CD4-positive, alpha-beta T cell treated with Interleukin-12 subunit alpha and Interleukin-12 subunit beta, for 1 hour (primary cell): ENCODE measurements at regions not wholly inside any gene's neighbourhood (a gene's known extent, or its start where the extent isn't known, plus 50 kb on each side); places are given as distances from the start of the nearest gene placed in this dataset.

Experiments
- DNase-seq: peaks from one replicate; pipeline ENCODE4 v3.0.0-alpha.2; 2020

GRCh38 chr6:148182378-148182777 lies 160.3 kb upstream of the SASH1 start:
- no peak for DNase-seq

- no peak for DNase-seq
These were observed 158.9 kb upstream of the SASH1 start for GRCh38 chr6:148183776-148184175.

GRCh38 chr6:148186916-148187315 lies 155.7 kb upstream of the SASH1 start:
- DNase-seq = no peak

GRCh38 chr6:148192310-148192709 lies 150.3 kb upstream of the SASH1 start:
- DNase-seq = no peak

GRCh38 chr6:148193063-148193680 lies 149.5 kb upstream of the SASH1 start:
- no peak for DNase-seq

DNA sequence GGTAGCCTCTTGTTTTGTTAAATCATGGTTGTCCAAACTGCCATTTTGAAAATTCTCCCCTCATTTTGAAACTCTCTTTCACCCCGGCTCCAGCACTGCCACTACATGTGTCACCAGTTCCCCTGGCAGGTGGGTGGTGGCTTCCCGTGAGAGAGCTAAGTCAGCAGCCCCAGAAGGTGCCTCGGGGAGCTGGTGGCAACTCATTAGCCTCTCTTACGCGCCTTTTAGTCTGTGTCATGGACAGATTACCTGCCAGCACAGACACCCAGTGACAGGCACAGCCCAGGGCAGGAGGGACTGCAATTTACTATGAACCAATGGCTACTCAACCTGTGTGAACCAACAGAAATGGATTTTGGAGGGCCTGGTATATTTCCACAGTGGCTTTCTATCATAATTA lies 147.1 kb upstream of the SASH1 start:
- no peak for DNase-seq

GRCh38 chr6:148199584-148199983 lies 143.1 kb upstream of the SASH1 start:
- no peak for DNase-seq

- no peak for DNase-seq
These were observed 142.3 kb upstream of the SASH1 start for GRCh38 chr6:148200293-148200692.

DNA sequence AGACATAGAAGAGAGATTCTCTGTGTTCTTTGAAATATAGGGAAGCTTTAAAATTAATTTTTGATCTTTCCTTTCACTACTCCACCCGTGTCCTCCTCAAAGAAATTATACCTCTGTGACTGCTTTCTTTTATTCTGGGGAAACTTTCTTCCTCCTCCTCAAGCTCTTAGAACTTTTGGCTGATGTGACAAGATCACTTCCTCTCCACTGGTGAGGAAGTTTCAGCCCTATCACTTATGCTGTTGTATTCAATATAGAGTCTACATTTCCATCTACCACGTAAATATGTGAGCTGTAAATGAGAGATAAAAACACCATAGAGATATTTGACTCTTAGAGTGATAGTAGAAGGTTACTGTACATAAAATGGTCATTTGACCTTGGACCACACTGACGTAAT lies 141.9 kb upstream of the SASH1 start:
- DNase-seq = no peak

DNA sequence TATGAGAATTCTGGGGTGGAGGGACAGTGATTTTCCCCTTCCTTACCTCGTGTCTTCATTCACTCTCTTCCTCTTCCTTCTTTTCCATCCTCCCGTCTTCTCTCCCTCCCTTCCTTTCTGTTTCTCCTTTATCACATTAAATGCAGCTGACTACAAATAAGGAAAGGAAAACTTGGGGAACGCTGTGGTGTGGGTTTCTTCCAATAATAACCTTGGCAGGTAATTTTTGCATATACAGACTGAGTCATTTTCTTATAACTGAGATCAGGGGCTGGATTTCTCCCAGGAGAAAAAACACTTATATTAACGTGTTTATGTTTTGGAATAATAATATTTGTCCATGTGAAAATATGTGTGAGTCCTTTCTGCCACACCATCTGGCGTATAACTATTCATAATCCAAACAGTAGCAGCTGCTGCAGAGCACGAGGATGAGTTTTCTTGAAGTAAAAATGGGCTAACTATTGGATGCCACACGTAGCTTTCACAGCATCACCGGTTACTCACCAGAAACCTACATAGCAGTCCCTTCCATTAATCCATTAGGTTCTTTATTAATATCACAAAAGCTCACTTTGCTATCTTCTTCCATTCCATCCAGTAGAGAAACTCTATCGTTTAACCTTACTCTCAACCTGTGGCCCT lies 139.2 kb upstream of the SASH1 start:
- DNase-seq = no peak

GRCh38 chr6:148203970-148204369 lies 138.7 kb upstream of the SASH1 start:
- peak; percentile 57 for DNase-seq

- no peak for DNase-seq
These were observed 134.3 kb upstream of the SASH1 start for GRCh38 chr6:148208298-148208697.

DNA sequence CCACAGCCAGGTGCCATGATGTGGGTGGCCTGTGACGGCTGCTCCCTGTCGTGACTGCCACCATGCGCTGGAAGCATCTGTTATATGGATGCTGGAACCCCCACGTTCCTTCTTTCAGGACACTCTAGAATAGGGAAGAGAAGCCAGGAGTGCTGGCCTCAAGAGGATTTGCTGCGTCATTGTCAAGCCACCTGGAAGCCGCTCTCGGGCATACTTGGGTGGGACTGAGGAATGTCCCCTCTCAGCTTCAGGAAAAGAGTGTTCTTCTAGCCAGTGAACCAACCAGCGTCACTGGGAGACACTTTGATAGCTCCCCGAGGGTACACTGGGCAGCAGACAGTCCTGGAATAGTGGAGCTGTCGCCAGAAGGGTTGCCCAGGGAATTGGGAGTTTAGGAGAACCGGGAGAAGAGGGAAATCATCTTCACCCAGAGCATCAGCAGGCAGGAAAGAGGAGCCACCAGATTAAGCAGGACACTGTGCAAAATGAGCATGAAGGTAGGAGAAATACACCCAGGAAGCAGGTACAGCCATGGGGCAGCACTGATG lies 130.8 kb upstream of the SASH1 start:
- DNase-seq = no peak

DNA sequence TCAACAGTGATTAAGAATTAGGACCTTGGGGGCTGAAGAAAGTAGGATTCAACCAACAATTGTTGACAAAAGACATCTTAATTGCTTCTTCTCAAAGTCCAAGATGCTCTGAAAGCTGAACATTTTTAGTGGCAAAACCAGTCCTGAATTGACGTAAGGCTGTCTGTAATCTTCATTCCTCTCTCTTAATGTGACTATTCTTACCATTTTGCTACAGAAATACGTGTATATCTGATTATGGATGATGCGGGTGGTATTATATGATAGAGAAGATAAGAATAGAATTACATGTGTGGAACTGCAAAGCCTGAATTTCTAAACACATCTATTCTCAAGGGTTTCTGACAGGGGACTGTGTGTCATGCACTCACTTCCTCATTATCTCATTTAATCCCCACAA lies 130.3 kb upstream of the SASH1 start:
- DNase-seq = no peak

- DNase-seq = no peak
These were observed 129.3 kb upstream of the SASH1 start for GRCh38 chr6:148213366-148213765.

GRCh38 chr6:148214667-148215066 lies 128.0 kb upstream of the SASH1 start:
- no peak for DNase-seq

DNA sequence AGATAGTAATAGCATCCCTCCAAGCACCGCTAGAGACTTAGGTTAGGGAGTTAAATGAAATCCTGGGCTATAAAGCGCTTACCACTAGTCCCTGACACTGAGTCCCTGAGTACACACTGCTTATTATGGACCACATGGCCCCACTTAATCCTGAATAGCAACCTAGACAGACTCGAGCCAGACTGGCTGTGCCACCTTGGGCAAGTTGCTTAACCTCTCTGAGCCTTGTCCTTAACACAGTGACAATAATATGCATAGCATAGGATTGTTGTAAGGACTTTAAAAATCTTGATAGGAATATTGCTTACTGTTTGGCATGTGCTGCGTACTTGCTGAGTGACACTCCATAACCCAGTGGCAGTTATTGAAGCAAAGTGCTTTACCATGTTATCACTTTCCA lies 125.6 kb upstream of the SASH1 start:
- DNase-seq = no peak

DNA sequence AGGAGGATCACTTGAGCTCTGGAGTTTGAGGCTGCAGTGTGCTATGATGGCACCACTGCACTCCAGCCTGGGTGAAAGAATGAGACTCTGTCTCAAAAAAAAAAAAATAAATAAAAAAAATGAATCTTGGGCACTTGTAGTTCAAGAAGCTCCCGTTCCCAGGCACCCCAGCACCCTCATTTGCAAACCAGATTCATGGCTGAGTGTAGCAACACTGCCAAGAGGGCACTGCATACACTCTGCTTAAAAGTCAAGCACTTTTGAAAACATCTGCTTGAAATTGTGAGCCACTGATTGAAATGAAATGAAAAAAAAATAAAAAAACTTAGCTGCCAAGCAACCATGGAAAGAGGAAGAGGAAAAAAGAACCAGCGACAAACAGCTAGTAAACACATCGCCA lies 124.7 kb upstream of the SASH1 start:
- no peak for DNase-seq

DNA sequence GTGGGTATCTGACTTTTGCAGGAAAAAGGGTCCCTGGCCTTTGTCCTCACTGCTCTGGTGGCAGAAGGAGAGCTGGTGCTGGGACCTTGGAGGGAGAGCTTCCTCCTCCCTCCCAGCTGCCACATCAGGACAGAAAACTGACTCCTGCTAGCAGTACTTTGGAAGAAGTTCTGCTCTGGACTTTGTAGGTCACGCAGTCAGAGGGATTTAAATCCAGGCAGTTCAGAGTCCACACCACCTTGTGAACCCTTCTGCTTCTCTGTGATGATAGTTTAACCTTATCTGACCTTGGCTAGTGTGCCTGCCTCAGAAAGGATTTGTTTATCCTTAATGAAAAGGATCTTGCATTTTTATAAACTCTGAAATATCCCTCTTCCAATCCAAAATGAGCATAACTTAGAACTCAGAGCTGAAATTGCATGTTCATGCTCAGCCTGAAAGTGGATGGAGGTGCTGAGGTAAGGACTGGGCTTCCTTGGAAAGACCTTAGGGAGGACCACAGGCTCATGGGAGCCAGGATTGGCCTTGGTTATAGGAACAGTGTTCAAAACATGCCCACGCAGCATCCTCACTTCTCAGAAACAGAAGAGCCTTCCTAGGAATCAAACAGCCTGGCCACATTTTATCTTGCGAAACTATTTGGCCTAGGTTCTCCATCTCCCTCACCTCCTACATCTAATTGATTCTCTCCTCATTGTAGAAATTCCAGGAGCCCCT lies 123.9 kb upstream of the SASH1 start:
- no peak for DNase-seq

DNA sequence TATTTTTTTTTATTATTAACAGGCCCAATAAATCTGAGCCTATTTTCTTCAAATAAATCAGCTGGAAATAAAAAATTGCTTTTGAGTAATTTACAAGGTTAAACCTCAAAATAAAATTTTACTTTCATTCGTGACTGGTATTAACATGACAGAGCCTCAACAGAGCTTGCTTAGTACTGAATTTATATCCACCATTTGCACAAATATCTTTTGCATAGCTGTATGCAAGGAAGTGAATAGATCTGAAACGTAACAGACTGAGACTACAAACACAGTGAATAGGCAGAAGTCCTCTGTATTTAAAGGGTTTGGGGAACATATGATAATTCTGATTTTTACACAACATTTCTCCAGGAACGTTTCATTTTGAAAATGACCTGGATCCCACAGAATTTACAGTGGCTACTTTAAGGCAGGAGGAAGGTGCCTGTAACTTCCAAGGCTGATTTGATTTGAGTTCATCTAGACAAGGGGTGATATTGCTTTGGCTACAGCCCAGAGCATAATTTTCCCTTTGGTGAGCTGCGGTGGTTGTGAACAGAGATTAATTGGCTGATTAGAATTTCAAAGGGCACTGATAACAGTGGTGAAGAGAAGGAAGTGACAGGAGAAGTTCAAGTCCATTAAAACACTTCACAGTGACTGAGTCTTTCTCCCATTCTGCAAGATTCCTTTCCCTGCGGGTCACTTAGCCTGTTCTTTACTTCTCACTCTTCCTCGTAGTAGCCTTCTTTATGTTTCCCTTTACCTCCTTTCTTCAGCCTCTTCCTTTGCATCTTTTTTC lies 121.2 kb upstream of the SASH1 start:
- no peak for DNase-seq

DNA sequence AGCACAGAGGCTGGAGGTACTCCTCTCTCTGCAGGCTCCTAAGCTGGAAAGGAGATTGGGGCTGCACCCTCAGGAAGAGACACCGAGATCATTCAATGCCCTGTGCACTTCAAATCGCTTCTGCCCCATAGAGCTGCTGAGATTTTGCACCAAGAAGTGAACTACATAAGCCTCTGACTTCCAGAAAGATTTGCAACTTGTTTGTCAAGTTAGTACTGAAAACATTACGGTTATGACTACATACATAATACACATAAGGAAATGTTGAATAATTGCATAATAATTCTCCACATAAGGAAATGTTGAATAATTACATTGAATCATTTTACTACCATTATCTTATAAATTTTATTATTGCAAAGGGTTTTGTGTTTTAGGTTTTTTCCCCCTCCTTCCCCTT lies 120.3 kb upstream of the SASH1 start:
- no peak for DNase-seq

GRCh38 chr6:148222846-148223245 lies 119.8 kb upstream of the SASH1 start:
- no peak for DNase-seq

GRCh38 chr6:148223424-148223842 lies 119.2 kb upstream of the SASH1 start:
- no peak for DNase-seq
